Right lobe of liver (tissue), 4 donors: ENCODE measurements at regions not wholly inside any gene's neighbourhood (a gene's known extent, or its start where the extent isn't known, plus 50 kb on each side); places are given as distances from the start of the nearest gene placed in this dataset.

Source experiments
- POLR2A ChIP-seq: fragments of 450-650 bp; IDR thresholded peaks from one replicate; pipeline ENCODE4 v1.6.1; 2017; ENCODE audit warnings: antibody characterized with exemption, mild to moderate bottlenecking
- TF ChIP-seq, protein P1 (sequence below), 4 donors: fragments of 200-600 bp in 3 of 4; fragments of 450-650 bp in 1 of 4; IDR thresholded peaks; one replicate each; pipeline versions ENCODE4 v1.5.1 to v1.8.0; 2016 to 2022; ENCODE audit warnings: antibody characterized with exemption in 4 of 4, mild to moderate bottlenecking in 2 of 4
- donor health status: DM: no; HTN: no; CAD: no.
- donor health status: DM: no; HTN: no; CAD: no.
- donor health status: DM: no; HTN: yes; CAD: no.

GRCh38 chr18:27497246-27497645 lies 312.1 kb upstream of the CHST9 start:
- TF ChIP-seq, protein P1, sequence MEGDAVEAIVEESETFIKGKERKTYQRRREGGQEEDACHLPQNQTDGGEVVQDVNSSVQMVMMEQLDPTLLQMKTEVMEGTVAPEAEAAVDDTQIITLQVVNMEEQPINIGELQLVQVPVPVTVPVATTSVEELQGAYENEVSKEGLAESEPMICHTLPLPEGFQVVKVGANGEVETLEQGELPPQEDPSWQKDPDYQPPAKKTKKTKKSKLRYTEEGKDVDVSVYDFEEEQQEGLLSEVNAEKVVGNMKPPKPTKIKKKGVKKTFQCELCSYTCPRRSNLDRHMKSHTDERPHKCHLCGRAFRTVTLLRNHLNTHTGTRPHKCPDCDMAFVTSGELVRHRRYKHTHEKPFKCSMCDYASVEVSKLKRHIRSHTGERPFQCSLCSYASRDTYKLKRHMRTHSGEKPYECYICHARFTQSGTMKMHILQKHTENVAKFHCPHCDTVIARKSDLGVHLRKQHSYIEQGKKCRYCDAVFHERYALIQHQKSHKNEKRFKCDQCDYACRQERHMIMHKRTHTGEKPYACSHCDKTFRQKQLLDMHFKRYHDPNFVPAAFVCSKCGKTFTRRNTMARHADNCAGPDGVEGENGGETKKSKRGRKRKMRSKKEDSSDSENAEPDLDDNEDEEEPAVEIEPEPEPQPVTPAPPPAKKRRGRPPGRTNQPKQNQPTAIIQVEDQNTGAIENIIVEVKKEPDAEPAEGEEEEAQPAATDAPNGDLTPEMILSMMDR (IDR thresholded peaks at IDR 0.05): no peak
- TF ChIP-seq POLR2A: no peak
